ENCODE measurements at regions not wholly inside any gene's neighbourhood (a gene's known extent, or its start where the extent isn't known, plus 50 kb on each side); places are given as distances from the start of the nearest gene placed in this dataset.

GRCh38 chr13:30845297-30846214 is 60.5 kb upstream of the MEDAG start:
- no peak for DNase-seq

GRCh38 chr13:30846311-30846710 is 59.8 kb upstream of the MEDAG start:
- DNase-seq, result no peak

GRCh38 chr13:30846866-30847265 is 59.2 kb upstream of the MEDAG start:
- no peak for DNase-seq

GRCh38 chr13:30847650-30848307 is 58.3 kb upstream of the MEDAG start:
- DNase-seq, result no peak

GRCh38 chr13:30848332-30849027 is 57.6 kb upstream of the MEDAG start:
- DNase-seq, result no peak

- no peak for DNase-seq
These were observed 56.5 kb upstream of the MEDAG start for GRCh38 chr13:30849611-30850010.

GRCh38 chr13:30850204-30850866 is 55.7 kb upstream of the MEDAG start:
- DNase-seq, result no peak

- DNase-seq, result no peak
These were observed 55.2 kb upstream of the MEDAG start for GRCh38 chr13:30850867-30851211.

GRCh38 chr13:30851697-30852096 is 54.4 kb upstream of the MEDAG start:
- no peak for DNase-seq

- DNase-seq, result no peak
These were observed 50.5 kb upstream of the MEDAG start for GRCh38 chr13:30855569-30855968.

GRCh38 chr13:30856005-30856790 is 49.9 kb upstream of the MEDAG start:
- no peak for DNase-seq
